Ammon's horn (tissue), 1 donor: ENCODE measurements at regions not wholly inside any gene's neighbourhood (a gene's known extent, or its start where the extent isn't known, plus 50 kb on each side); places are given as distances from the start of the nearest gene placed in this dataset.

Source experiments
- DNase-seq: peaks from one replicate; pipeline ENCODE4 v3.0.0-alpha.2; 2016; ENCODE audit warnings: low spot score

- no peak for DNase-seq
Observed at GRCh38 chr4:67229148-67229547, 316.2 kb downstream of the CENPC start.

DNA sequence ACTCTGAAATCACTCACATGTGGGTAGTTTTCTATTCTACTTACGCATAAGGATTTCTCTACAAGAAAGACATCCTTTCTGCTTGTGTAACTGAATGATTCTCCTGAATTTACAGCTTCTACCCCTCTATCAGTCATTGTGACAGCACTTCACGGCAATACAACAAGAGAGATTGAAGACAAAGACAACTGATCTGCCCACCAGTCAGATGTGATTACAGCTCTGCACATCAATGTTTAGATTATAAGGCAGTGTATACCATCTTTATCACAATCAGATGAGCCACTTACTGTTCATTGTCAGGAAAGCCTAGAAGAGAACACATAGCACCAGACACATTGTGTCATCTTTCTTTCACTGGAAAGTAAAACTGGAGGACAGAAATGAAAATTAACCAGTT, 324.4 kb downstream of the CENPC start:
- DNase-seq = no peak

DNA sequence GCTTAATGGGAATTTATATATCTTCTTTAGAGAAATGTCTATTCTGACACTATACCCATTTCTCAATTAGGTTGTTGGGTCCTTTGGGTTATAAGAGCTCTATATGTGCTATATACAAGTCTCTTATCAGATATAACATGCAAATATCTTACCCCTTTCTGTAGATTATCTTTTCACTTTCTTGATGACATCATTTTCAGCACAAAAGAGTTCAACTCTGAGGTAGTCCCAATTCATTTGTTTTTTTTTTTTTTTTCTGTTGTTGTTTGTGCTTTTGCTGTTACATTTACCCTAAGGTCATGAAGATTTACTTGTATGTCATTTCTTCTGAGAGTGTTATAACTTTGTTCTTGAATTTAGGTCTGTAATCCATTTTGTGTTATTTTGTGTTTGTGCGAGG, 326.4 kb downstream of the CENPC start:
- DNase-seq = no peak

- DNase-seq = peak; percentile 37
Observed at GRCh38 chr4:67207941-67208441, 337.3 kb downstream of the CENPC start.

- no peak for DNase-seq
Observed at GRCh38 chr4:67204441-67204840, 340.9 kb downstream of the CENPC start.

- DNase-seq = no peak
Observed at GRCh38 chr4:67201334-67201733, 344.0 kb downstream of the CENPC start.

DNA sequence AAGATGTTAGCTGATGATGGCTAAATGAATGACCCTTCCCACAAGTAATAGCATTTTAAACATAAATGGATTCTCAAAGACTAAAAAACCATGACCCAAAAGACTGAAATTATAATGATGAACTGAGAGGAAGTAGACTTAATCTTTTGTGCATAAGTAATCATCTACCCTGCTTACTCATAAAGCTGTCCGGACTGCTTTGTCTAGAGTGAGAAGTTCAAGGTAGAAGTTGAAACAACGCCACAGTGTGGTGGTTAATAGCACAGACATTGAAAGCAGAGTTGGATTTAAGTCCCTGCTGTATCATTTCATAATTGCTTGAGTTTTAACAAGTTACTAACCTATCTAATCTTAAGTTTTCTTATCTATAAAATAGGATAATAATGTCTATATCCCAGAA, 346.6 kb downstream of the CENPC start:
- peak; percentile 8 for DNase-seq

DNA sequence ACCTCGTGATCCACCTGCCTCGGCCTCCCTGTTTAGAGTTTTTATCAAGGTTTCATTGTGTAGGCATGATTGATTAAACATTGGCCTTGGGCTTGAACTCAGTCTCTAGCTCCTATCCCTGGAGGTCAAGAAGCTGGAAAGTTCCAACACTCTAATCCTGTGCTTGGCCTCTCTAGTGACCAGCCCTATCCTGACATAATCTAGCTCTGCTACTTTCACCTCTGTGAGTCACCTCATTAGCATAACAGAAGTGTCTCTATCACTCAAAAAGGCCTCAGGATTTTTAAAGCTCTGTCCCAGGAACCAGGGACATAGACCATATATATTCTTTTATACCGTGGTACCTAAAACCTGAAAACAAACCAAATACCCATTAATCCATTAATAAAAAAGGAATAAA, 377.5 kb downstream of the CENPC start:
- no peak for DNase-seq

DNA sequence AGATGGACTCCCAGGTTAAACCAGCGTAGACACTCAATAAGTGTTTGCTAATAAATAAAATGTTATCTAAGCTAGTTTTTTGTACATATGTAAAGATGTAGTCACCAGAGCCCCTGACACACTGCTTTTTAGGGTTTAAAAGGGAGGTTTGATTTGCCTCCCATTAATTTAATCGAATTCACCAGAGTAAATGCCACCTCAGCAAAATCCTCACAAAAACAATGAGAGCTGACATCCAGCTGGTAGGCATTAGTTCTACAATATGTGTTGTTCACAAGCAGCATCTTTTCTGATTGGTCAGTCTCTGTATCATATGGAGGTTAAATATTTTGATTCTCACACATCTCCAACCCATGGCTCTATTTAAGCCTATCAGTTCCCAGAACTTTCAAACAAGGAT, 382.6 kb downstream of the CENPC start:
- DNase-seq = no peak

DNA sequence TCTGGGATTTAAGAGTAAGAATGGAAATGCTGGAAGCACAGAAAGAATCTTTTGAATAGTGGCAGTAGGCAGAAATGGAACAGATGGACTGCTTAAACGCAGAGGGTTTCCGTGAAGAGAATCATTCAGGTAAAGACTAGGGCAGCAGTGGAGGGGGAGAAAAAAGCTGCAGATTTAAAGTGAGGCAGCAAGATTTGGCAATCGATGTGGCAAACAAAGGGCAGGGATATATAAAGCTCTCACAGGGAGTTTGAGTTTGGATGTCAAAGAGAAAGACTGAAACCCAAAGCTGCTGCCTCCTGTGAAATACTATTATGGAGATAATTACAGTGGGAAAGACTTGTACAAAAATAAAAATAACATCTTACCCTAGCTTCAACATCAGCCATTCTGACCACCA, 384.0 kb downstream of the CENPC start:
- no peak for DNase-seq

DNA sequence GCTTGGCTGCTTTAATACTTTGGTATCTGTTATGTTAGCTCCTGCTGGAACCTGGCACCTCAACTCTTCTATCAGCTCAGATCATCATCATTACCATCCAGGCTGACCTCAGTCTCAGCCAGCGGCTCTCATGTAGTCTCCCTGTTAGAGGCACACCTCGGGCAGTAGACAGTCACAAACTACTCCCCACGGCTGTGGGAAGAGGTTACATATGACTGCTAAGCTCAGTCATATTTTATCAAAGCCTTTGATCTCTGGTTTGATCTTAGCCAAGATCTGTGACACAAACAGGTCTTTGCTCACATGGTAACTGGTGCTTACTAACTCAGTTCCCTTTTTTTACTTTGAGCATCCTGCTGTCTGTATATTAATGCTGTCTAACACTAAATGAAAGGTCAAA, 384.9 kb downstream of the CENPC start:
- DNase-seq = no peak

DNA sequence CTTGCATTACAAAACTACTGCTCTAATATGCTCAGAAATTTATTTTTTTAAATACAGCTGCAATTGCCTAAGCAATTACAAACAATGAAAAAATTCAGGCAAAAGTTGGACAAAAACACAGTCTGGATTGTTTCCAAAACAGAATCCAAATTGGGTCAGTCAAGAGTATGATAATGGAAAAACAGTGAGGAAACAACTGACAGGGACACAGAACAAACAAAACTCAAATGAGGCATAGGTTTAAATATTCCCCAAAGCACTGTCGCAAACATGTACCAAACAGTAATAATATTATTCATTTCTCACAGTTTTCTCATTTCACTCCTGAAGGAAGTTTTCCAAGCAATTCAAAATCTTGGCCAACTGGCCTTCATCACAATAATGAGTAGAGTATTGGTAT, 386.6 kb downstream of the CENPC start:
- DNase-seq = no peak

DNA sequence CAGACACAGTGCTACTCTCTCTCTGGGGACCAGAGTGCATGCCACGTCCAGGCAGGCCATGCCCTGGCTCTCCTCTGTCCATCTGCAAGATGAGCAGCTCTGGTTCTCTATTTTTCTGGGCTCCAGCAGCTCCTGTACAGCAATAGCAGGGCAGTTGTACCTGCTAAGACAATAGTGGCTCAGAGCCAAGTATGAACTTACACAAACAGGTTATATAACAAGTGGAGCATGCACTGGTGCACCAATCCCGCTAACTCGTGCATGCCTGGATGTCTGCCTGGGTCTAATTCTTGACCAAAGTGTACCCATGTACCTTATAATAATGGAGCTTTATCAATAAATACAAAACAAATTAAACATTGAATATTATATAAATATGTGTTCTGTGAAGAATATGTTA, 392.3 kb downstream of the CENPC start:
- no peak for DNase-seq

DNA sequence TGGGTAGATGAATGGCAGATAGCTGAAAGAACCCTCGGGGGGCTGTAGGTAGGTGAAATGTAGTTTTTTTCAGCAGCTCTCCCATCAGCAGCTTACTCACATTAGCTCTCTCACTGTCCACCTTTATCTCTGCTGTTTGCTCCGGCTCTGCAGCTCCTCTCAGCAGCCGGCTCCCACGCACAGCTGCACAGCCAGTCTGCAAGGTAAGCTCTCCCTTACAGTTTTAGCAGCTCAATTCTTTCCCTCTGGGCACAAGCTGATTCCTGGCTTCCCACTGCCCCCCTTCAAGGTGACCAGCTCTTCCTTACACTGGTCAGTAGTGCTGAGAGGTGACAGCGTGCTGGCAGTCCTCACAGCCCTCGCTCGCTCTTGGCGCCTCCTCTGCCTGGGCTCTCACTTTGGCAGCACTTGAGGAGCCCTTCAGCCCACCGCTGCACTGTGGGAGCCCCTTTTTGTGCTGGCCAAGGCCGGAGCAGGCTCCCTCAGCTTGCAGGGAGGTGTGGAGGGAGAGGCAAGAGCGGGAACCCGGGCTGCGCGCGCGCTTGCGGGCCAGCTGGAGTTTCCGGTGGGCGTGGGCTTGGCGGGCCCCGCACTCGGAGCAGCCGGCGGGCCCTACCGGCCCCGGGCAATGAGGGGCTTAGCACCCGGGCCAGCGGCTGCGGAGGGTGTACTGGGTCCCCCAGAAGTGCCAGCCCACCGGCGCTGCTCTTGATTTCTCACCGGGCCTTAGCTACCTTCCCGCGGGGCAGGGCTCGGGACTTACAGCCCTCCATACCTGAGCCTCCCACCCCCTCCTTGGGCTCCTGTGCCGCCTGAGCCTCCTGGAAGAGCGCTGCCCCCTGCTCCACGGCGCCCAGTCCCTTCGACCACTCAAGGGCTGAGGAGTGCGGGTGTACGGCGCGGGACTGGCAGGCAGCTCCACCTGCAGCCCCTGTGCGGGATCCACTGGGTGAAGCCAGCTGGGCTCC, 393.6 kb downstream of the CENPC start:
- no peak for DNase-seq

DNA sequence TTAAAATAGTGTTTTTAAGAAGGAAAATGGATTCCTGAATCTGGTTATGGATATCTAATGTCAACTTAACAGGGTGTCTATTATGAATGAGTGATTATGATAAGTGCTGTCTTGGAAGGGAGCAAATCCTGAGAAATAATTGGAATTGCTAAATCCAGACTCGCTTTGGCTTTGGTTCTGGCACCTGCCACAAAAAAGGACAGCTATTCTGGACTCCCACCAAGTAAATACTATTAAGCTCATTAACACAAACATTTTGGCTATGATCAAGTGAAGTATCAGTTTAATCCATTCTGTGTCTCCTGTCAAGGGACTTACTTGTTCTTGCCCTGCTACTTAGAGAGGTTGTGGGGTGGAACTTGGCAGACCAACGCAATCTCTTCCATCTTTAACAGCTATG, 403.7 kb downstream of the CENPC start:
- DNase-seq = no peak

DNA sequence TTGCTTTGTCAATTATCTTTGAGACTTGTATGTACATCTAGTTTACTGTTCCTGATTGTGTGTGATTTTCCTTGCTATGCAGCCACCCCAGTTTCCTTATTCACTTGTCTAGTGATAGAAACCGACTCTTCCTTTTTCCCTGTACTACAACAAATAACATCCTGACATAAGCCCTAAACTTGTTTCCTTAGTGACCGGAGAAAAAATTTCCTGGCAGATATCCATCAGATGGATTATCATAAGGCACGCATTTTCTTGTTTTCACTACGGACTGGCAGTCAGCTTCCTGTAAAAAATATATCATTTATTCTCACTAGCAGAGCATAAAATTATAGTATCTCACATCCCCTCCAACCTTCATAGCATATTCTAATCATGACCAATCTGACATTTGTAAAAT, 410.7 kb downstream of the CENPC start:
- no peak for DNase-seq

DNA sequence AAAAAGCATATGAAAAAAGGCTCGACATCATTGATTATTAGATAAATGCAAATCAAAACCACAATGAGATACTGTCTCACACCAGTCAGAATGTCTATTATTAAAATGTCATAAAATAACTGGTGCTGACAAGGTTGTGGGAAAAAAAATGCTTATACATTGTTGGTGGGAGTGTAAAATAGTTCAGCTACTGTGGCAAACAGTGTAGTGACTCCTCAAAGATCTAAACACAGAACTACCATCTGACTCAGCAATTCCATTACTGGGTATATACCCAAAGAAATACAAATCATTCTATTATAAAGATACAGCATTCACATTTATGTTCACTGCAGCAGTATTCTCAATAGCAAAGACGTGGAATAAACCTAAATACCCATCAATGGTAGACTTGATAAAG, 412.1 kb downstream of the CENPC start:
- DNase-seq = no peak

- DNase-seq = no peak
Observed at GRCh38 chr4:67131224-67131623, 414.1 kb downstream of the CENPC start.

- no peak for DNase-seq
Observed at GRCh38 chr4:67130411-67130810, 414.9 kb downstream of the CENPC start.

- DNase-seq = no peak
Observed at GRCh38 chr4:67126570-67126969, 418.7 kb downstream of the CENPC start.

- DNase-seq = no peak
Observed at GRCh38 chr4:67125636-67126514, 419.4 kb downstream of the CENPC start.

- no peak for DNase-seq
Observed at GRCh38 chr4:67124716-67125115, 420.6 kb downstream of the CENPC start.

GRCh38 chr4:67122029-67122428, 423.3 kb downstream of the CENPC start:
- no peak for DNase-seq
